ENCODE measurements at regions not wholly inside any gene's neighbourhood (a gene's known extent, or its start where the extent isn't known, plus 50 kb on each side); places are given as distances from the start of the nearest gene placed in this dataset.
"Not testable (repeated sequence)": the region's sequence is repeated elsewhere in the genome, so short reads cannot be mapped to it uniquely, and the experiment has no call there.

GRCh38 chr14:105943973-105944602, 417.7 kb downstream of the TMEM121 start:
- no peak for DNase-seq

DNA sequence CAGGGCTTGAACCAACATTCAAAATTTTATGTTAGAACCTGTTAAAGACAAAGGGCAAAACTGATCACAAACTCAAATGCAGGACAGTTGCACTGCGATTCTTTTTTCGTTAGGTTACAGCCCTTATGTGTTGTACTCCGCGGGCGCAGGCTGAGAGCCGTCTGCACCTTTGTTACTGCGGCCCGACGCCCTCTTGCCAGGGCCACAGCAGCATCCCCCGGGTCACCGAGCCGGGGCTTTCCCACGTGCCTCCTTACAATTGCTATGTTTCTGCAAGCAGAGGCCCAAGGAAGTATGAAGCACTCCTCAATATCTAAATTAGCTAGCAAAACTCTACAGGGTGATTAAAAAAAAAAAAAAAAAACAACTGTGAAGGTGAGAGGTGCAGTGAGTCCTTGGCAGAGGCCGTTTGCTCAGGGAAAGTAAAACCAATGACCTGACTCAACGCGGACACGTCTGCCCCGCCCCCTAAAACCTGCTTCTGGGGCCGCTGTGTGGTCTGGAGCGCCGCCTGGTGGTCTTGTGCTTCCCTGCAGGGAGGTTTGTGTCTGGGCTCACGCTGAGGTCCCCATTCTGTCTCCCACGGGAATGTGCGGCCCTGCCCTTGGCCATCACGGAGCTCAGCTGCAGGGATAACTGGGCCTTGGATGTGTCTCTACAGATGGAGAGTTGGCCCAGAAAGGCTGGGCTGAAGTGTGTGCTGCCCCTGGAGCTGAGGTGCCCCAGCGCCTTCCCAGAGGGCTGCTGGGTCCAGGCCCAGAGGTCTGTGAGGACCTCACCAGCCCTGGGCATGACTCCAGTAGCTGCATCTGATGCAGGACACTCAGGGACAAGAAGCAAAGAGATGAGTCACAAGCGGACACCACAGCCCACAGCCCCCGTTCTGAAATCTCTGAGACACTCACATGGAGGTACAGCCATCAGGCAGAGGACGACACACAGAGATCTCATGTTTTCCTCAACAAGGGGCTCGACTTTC, 418.5 kb downstream of the TMEM121 start:
- no peak for DNase-seq

GRCh38 chr14:105945896-105946295, 419.5 kb downstream of the TMEM121 start:
- no peak for DNase-seq

DNA sequence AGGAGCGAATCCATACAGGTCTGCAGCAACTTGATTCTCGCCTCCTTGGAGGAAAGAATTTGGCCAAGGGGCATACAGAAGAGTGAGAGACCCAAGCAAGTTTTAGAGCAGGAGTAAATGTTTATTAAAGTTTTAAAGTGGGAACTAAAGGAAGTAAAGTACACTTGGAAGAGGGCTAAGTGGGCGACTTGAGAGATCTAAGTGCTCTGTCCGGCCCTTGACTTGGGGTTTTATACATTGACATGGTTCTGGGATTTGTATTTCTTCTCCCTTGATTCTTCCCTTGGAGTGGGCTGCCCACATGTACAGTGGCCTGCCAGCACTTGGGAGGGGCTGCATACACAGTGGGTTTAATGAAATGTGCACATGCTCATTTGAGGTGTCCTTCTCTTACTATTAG, 421.2 kb downstream of the TMEM121 start:
- no peak for DNase-seq

DNA sequence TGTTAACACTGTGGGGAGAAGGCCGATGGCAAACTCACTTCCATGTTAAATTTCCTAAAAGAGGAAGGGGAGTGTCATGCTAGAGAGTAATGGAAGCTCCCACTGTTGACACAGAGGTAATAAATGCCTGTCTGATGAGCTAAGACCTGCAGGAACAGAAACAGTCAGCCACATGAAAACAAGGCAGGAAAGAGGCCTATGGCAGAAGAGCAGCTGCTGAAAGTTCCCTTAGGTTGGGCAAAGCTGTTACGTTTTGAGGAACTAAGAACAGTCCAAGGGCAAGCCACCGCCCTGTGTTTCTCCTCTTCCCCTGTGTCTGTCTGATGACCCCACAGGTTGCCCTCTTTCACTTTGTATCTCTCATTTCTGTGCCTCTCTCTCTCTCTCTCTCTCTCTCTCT, 422.6 kb downstream of the TMEM121 start:
- DNase-seq, result not testable (repeated sequence)

GRCh38 chr14:105950364-105950892, 424.0 kb downstream of the TMEM121 start:
- not testable (repeated sequence) for DNase-seq

DNA sequence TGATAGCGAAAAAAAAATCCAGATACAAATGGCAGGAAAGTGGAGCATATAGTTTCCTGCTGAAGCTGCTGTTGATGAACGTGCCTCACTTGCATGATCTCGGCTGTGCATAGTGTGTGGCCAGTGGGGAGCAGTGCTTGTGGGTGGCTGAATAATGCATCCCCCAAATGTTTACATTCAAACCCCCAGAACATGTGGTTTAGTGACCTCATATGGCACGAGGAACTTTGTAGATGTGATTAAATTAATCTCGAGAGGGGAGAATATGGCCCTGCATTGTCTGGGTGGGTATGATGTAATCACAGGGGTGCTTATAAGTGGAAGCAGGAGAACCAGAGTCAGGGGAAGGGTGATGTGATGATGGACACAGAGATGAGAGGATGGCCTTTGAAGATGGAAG, 425.0 kb downstream of the TMEM121 start:
- no peak for DNase-seq

DNA sequence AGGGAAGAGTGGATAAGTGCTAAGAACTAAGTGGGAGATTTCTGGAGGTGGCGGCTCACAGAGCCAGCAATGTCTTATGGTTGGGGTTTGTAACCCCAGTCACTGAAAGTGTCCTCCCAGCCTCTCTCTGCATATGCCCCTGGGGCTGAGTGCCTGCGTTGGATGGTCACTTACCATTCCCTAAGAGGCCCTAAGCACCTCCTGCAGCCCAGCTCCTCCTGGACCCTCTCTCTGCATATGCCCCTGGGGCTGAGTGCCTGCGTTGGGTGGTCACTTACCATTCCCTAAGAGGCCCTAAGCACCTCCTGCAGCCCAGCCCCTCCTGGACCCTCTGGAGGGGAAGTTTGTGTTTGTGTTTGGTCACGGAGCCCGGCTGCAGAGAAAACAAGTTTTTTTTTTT, 425.8 kb downstream of the TMEM121 start:
- DNase-seq, result no peak

DNA sequence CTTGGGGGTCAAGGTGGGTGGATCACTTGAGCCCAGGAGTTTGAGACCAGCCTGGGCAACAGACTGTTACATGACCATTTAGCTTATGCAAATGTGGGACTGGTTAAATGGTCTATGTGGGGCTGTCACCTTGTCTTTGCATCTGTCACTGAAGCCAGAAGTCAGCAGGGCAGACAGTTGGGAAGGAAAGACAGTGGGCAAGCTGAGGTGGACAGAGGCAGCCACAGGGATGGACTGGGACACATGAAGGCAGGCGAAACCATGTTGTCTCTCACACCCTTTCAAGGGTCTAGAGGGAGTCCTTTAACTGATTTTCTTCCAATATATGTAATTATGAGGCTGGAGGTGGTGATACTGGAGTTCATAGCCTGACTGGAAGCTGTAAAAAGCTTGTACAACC, 426.4 kb downstream of the TMEM121 start:
- no peak for DNase-seq

DNA sequence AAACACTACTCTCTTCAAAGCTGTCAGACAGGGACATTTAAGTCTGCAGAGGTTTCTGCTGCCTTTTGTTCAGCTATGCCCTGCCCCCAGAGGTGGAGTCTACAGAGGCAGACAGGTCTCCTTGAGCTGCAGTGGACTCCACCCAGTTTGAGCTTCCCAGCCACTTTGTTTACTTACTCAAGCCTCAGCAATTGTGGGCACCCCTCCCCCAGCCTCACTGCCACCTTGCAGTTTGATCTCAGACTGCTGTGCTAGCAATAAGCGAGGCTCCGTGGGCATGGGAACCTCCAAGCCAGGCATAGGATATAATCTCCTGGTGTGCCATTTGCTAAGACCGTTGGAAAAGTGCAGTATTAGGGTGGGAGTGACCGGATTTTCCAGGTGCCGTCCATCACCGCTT, 435.2 kb downstream of the TMEM121 start:
- not testable (repeated sequence) for DNase-seq

GRCh38 chr14:105962532-105962931, 436.1 kb downstream of the TMEM121 start:
- no peak for DNase-seq

DNA sequence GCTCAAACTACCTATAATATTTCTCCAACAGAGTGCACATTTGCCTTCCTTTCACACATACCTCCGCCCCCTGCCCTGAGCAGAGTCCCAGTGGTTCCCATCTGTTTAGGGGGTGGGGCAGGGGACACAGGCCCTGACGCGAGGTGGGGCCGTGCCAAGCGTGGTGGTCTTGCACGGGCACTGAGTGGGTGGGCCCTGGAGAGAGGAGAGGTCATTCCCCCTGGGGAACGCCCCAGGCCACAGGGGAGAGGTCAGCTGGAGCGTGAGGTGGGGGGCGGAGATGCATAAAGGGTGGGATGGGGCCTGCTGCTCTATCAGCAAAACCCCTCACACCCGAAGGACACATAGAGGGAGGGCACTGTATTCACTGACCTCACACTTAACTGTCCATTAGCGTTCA, 441.9 kb downstream of the TMEM121 start:
- DNase-seq, result no peak

- not testable (repeated sequence) for DNase-seq
These were observed 442.6 kb downstream of the TMEM121 start for GRCh38 chr14:105969026-105969425.

DNA sequence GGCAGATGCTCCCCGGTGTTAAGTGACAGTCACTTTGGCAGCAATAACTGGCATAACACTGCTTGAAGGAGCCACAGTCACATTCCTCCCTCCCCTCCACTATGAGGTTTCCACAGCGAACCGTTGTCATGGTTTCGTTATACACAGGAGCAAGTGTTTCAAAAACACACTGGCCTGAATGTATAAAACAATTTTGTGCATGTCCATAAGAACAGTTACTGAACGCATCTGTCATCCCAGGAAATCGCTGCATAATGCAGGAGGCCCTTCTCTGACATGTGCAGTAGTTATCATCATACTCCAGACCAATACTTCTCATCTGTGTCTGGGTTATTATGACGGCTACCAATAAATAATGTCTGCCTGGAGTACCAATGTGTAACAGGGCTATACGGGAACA, 444.4 kb downstream of the TMEM121 start:
- DNase-seq, result not testable (repeated sequence)

DNA sequence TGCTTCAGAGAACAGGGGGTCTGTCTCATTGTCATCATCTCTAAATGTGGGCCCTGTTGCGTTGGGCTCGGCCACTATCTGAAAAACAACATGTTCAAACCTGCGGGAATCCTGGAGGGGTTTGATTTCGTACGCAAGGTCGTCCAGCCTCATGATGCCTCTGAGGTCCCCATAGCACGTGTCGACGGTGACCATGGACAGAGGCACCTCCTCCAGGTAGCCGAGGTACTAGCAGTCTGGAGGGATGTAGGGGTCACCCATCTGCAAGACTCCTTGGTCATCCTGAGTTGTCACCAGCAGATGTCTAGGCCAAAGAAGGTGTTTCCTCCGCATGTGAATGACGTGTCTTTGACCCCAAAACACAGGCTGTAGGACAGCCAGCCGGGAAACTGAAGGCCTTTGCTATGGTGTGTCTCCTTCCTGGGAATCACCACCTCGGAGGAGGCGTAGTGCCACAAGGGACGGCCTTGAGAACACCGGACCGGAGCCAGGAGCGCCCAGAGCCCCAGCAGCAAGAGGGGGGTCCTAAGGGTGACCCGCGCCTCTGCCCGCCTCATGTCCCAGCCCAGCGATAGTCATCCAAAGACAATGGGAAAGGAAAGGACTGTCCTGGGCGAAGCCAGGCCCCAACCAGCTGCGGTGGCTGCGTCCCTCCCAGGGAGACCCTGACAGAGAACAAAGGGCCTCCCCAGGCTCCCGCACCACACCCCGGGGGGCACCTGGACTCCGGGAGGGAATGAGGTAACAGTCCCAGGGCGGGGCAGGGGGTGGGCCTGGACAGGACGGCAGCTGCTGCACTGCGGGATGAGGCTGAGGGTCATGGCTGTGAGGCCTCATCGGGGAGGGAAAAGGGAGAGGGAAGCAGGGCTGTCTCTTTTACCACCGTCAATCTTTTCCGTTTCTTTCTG, 445.5 kb downstream of the TMEM121 start:
- no peak for DNase-seq

DNA sequence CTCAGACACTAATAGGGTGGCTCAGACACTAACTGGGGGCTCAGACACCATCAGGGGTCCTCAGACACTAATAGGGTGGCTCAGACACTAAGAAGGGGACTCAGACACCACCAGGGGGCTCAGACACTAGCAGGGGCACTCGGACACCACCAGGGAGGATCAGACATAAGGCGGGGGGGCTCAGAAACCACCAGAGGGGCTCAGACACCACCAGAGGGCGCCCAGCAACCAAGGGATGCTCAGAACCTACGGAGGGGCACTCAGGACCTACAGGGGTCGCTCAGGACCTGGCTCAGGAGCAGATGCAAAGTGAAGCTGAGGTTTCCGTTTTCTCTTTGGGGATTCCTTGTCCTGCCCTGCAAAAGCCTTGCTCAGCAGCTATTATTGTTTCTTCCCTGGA, 448.5 kb downstream of the TMEM121 start:
- DNase-seq, result no peak

DNA sequence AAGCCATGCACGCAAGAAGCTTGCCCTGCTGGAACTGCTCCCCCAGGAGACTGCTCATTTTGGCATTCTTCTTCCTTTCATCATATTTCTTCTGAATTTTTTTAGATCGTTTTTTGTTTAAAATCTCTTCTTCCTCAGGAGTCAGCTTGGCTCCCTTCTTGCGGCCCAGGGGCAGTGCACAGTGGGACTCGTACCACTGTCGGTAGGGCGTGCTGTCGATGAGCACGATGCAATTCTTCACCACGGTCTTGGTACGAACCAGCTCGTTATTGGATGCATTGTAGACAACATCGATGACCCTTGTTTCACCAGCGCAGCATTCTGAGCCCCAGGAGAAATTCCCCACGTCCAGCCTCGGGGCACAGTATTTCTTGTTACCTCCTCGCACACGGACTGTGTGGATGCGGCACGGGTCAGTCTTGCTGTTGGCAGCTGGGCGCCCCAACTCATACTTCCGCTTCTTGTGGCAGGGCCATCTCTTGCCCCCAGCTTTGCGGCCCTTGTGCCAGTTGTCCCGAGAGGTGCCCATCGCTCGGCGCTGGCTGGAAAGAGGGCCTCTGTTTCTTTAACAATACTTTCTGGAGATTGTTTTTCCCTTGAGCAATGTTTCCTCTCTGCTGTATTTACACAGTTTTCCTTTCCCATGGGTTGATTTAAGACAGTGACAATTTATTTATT, 452.4 kb downstream of the TMEM121 start:
- DNase-seq, result no peak

DNA sequence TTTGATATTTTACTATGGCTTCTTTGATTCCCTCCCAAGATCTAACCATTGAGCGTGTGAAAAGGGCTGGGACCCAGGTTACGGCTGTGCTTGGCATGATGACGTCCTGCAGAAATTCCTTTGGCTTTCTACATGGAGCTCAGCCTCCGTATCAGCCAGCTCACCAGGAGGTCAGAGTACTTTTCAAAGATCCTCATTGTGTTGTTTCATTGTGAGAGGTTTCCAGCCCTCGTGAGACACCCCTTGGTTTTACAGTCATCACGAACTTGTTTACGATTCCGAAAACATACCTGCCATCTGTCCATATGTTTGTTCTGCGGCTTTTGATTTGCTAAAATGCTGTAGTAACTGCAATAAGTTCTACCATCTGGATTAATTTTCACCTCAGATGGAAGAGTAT, 453.1 kb downstream of the TMEM121 start:
- no peak for DNase-seq

- no peak for DNase-seq
These were observed 453.8 kb downstream of the TMEM121 start for GRCh38 chr14:105980224-105980623.

DNA sequence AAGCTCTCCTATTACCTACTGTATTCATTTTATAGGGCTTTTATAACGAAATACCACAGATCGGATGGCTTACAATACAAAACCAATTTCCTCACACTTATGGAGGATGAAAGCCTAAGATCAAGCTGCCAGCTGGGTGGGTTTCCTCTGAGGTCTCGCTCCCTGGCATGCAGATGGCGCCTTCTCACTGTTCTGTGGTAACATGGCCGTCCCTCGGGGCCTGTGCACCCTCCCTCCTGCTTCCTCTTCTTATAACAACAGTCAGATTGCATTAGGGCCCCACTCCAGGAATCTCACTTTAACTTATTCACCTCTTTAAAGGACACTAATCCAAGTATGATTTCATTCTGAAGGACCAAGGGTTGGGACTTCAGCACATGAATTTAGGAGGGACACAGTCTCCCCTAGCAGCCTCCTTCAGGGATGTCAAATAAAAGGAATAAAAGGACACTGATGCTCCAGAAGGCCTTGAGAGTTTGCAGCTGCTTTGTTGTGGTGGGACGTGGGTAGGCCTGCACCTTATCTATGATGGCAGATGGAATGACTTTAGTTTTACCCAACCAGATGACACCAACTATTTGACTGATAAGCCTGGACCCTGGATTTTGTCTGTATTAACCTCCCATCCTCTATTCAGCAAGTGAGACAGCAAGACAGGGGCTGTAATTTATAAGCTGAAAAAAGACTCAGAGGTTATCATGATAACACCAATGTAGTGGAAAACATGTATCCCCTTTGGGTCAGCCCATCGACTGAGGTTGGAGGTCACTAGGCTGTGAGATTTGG, 455.3 kb downstream of the TMEM121 start:
- not testable (repeated sequence) for DNase-seq

- no peak for DNase-seq
These were observed 456.3 kb downstream of the TMEM121 start for GRCh38 chr14:105982664-105983063.

Data from left hindlimb (tissue), 1 donor.